ENCODE measurements at regions not wholly inside any gene's neighbourhood (a gene's known extent, or its start where the extent isn't known, plus 50 kb on each side); places are given as distances from the start of the nearest gene placed in this dataset.

GRCh38 chr2:129190494-129190893 lies 789.0 kb upstream of the RAB6C start:
- TF ChIP-seq CTCF (conservative IDR thresholded peaks at IDR 0.05; ENCODE audit: low read depth, low read length) (no peak), EZH2 (IDR thresholded peaks at IDR 0.05; ENCODE audit: low read length, unreplicated experiment) (no peak)
